ENCODE measurements at regions not wholly inside any gene's neighbourhood (a gene's known extent, or its start where the extent isn't known, plus 50 kb on each side); places are given as distances from the start of the nearest gene placed in this dataset.

DNA sequence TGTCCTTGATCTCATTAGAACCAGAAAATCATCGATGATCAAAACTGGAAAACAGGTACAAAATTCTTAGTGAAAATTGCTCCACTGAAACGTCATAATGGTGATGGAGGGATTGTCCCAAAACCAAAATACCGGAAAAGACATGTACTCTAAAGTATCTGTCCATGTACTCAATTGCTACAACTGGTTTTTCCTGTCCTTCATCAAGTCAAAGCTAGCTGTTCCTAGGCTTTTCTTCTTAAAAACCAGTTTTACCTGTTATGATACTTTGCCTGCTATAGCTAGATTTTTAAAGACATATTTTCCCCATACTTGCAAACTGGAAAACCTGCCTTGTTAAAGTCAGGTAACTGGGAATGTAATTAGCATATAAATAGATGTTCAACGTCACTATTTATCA is 50.5 kb upstream of the LRRC1 start:
- no peak for DNase-seq

DNA sequence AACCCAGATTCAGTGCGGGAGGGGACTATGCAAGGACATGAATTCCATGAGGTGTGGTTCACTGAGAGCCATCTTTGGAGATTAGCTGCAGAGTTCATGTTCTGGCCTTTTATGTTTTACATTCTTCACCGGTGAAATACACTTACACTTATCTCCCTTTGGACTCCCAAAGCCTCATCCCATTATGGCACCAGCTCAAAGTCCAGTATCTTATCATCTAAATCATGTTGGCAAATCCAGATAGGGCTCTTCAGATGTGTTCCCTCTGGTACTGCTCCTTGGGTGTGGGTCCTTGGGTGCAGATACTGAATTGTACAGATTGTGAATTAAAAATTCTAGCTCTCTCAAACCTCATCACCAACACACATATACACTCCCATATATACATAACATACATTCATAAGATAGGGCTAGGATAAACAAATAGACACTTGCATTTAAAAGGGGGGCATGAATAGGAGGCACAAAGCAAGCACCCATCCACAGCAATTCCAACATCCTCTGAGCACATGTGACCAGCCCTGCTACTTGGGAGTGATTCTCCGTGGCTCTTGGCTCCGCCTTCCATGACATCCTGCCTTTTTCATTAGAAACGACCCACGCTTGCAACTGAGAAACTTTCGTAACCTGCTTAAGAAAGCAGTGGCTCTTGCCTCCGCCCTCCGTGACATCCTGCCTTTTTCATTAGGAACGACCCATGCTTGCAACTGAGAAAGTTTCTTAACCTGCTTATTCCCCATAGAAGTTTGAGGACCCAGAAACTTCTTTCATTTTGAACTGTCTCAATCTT is 53.6 kb upstream of the LRRC1 start:
- peak; percentile 32 for DNase-seq

DNA sequence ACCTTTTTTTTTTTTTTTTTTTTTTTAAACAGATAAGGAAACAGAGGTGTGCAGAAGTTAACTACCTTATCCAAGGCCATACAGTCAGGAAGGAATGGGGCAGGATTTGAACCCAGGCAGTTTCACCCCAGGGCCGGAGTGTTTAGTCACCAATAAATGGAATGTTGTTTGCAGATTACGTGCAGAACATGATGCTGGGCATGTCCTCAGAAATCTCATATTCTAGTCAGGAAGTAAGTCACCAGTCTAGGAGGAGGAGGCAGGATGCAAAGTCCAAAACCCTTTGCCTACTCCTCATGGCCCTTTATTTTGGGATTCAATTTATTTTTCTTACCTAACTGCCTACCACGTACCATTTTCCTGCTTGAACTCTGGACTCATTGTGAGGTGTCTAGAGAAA is 57.1 kb upstream of the LRRC1 start:
- no peak for DNase-seq

DNA sequence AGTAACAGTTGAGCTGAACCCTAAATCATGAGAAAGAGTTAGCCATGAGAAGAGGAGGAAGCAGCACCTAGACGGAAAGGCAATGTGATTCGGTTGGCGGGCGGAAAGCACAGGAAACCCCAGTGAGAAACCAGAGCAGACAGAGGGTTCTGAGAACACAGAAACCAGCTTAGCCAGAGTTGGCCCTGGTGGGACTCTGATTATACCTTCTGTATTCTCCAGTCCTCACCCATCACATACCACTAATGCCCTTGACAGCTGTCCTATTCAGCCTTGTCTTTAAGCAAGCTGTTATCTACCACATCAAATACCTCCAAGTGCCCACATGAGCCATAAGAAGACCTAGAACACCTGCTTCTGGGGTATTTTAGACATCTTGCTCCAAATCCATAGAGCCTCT is 58.9 kb upstream of the LRRC1 start:
- peak; percentile 4 for DNase-seq

DNA sequence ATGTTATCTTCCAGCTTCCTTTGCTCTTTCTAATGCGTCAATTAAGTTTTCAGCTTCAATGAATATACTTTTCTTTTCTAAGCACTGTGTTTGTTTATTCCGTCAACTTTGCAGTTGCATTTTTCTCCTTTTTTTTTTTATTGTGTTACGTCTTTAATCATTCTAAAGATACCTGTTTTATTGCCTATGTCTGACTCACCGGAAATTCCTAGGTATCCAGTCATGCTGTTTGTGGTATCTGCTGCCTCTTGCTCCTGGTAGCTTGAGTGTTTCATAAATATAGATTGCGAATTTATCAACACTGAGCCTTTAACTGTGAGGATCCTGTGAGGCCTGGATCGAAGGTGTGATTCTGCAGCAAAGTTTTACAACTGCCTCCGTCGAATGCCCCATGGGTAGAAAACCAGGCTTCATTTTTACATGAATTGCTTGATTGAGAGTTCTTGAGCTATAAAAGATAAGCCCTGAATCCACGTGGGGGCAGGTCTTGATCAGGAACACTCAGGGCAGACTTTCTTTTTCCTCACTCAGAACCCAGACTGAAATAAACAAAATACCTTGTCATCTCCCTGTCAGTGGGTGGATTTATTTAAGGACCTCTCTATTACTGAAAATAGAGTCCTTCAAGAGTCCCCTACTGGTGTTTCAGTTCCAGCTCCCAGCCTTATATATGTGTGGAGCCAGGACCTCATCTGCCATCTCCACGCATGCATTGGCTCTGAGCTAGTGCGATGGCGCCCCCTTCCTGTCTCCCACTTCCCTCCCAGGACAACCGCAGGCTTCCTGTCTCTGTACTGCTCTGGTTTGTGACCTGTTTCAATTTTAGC is 60.1 kb upstream of the LRRC1 start:
- DNase-seq, result peak; percentile 9

DNA sequence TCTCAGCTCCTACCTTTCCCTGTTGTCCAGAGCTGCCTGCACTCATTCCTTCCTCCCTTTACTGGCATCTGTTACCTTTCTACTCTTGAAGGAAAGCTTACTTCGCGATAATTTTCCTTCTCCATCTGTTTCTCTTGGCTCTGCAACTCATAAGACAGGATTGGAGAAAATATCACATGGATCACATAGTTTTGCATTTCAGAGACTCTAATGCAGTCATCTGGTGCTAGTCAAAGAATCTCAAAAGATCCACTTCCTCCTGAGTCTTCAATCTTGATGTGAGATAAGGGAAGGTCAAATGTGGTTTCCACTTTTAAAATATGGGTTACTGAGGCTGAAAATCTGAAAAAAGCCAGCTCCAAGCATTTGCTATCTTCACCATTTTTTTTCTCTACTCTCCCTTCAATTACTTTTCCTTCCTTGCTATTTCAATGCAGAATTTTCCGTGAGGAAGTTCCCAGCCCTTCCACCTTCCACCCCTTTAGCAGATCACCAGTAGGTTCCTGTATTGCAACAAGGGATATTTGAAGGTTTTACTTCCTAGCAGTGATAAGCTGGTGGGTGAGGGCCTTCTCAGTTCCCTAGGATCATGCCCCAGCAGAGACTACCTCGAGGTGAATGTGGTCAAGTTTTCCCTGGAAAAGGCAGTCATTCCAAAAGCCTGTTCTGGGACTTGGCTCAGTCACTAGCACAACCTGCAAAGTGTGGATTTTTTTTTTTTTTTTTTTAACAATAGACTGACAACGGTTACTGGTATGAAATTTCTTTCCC is 62.8 kb upstream of the LRRC1 start:
- no peak for DNase-seq

DNA sequence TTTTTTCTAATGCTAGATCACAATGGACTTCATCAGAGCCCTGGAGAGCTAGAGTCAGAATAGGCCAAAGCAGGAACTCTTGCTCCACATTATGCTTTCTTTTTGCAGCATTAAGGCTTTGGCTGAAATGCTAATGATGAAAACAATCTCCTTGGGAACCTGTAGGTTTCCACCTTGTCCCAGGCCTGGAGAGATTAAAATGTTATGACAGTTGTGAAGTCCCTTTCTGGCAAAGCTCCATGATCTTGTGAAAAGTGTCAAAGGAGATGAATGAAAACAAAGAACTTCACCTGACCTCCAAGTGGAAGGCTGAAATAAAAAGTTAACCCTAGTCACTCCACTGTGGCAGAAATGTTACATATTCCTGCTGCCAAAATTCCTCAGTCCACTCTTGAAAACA is 64.0 kb upstream of the LRRC1 start:
- no peak for DNase-seq

DNA sequence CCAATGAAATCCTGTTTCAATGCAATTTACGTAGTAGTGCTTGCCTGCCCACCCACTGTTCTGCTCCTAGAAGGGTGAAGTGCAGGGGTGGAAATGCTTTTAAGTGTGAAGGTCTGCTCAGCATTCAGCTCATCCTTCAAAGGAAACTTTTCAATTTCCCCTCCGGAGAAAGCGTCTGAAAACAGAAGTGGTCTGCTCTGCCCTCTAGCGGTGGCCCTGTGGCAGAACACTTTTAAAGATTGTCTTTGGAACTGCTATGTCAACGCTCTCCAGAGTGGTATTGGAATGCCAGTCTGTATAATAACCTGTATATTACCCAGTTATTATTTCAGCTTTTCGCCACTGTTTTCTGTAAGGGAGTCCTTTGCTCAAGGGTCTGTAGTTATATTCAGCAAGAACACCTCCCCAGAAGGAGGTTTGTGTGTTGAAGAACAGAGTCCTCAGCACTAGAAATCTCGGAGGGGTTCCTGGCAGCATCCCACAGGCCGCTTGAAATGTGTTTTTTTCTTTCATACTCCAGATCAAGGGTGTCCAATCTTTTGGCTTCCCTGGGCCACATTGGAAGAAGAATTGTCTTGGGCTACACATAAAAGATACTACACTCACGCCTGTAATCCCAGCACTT is 63.1 kb upstream of the KLHL31 start:
- peak; percentile 56 for DNase-seq

DNA sequence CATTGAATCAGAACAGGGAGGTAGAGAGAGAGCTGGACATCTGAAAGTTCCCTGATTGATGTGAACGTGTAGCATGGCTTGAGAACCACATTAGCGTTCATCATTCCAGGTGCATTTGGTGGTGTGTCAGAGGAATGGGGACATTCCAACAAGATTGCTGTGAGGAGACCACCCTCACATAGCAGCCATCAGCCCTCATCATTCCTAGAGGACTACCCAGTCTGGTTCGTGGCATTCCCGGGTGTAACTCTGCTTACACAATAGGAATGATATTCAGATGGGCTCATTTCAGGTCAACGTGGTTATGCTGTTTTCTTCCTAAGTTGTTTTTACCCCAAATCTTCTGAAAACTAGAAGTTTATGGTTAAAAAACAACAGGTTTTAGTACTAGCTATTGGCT is 62.2 kb upstream of the KLHL31 start:
- DNase-seq, result no peak

DNA sequence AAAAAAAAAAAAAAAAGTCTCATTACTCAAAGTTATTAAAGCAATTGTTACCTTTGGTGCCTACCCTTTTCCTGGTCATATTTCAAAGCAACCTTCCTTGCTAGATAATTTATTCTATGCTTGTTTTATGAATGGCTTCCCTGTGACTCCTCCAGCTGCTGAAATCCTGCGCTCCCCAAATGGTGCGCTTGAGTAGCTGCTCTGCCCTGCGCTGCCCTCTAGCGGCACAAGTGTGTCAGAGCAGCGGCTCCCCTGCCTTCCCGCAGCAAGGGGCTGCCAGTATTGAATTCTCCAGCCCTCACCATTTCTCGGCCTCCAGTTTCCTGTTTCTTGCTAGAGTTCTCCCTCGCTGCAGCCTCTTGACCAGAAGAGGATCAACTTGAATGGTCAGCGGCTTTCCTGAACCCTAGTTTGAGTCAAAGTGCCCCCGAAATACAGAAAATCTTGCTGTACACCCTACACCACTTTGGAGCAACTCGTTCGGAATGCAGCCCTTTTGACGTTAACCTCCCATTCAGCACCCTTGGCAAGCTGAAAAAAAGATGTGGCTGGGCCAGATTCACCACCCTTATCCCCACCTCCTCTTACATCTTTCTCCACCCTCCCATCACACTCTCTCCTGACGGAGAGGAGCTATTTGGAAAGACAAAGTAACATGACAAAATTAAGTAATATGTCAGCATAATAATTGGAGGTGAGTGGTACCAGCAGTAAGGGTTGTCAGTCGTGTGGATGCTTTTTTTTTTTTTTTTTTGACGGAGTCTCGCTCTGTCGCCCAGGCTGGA is 60.4 kb upstream of the KLHL31 start:
- peak; percentile 79 for DNase-seq

DNA sequence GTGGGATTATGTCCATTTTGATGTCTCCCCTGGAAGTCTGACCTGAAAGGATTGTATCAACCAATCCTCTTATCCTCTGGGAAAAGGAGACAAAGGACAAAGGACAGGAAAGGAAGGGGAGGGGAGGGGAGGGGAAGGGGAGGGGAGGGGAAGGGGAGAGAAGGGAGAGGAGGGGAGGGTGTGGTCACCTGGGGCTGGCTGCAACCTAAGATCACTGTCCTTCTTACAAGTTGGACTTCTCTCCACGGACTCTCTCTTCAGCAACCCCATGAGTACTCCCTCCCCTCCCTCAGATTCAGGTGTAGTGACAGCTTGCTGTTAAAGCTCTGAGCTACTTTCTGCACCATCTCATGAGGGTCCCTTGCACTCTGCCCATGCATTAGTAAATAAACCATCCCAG is 58.9 kb upstream of the KLHL31 start:
- no peak for DNase-seq

DNA sequence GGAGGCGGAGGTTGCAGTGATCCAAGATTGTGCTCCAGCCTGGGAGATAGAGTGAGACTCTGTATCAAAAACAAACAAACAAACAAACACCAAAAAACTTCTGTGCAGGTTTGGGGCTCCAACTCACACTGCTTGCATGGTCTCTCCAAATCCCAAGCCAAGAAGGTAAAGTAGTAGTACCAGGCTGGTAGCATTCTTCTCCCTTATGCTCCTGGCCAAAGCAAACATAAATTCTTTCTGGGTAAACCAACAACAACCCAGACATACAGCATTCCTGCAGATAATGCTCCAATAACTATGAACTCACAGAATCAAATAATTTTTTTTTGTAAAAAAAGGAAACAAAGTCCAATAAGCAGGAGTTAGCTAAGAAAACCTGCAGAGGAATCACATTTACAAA is 57.8 kb upstream of the KLHL31 start:
- DNase-seq, result no peak

DNA sequence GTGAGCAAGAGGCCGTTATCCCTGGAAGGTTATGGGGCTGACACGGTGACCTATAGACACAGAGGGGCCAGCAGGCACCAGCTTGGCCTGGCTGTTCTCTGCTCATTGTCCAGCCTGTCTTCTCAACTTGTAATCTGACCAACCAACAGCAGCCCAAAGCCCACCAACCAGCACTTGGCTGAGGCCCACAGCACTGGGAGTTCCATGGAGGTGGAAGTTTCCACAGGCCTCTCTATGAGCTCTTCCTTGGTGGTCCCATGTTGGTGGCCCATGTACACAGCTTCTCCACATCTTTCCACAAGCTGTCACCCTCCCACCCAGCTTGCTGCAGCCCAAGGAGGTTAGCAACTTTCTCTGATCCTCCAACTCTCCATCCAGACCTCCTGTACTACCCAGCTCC is 56.2 kb upstream of the KLHL31 start:
- DNase-seq, result no peak

DNA sequence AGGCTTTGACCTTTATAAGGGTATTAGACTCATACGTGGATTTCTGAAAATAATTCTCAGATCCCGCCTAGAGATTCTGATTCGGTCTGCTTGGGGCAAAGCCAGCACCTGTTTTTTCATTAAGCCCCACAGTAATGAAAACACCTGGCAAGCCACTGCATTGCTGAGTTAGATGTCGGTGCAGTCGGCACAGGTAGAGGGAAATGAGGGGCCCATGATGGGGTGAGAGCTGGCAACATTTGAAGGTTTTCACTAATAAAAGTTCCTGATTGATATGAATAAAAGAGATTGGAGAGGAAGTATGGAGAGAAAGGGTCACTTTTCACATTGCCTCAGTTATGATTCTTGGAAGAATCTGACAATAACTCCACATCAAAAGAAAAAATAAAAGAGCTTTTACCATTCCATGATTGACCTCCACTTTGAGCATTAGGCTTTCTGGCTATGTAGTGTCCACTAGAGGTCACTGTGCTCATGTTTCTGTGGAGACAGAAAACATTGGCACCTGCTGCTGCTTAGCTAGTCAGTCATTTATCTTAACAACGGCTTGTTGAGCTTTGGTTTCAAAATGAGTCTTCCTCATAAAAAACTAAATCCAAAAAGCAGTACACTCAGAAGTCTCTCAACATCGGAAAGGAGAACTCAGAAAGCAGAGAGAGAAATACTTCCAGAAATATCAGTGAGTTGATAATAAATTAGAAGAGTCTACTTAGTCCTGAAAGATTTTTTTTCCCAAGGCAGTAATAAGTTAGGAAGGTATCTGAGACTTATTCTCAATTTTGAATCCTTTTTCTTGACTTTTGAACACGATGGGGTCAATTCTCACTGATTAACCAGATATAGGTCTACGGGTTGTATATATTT is 53.3 kb upstream of the KLHL31 start:
- peak; percentile 38 for DNase-seq

DNA sequence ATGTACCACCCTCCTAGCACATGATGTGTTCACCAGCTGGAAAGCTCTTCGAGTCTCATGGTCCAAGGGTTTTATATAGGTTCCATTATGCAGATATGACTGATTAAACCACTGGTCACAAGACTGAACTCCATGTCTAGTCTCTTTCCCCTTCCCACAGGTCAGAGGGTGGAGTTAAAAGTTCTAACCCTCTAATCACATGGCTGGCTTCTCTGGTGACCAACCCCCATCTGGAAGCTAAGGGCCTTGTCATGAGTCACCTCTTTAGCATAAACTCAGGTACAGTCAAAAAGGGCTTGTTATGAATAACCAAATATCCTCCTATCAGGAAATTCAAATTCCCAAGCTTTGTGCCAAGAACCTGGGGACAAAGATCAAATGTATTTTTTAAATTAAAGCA is 52.0 kb upstream of the KLHL31 start:
- DNase-seq, result no peak

DNA sequence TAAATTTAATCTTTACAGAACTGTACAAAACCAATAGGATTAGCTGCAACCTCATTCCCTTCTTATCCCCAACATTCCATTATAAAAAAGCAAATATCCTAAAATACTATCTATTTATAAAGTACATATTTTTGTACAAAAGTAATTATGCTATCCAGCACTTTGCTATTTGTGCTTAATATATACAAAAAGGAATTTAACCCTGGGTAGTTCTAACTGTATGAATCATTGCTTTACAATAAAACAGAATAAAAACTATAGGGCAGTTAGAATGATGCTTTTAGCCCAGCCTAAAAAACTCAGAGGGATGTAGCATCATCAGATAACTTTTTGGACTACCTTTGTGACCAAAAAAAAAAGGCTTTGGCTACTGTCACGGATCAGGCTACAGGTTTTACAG is 49.9 kb upstream of the KLHL31 start:
- no peak for DNase-seq
